ENCODE measurements at regions not wholly inside any gene's neighbourhood (a gene's known extent, or its start where the extent isn't known, plus 50 kb on each side); places are given as distances from the start of the nearest gene placed in this dataset.

DNA sequence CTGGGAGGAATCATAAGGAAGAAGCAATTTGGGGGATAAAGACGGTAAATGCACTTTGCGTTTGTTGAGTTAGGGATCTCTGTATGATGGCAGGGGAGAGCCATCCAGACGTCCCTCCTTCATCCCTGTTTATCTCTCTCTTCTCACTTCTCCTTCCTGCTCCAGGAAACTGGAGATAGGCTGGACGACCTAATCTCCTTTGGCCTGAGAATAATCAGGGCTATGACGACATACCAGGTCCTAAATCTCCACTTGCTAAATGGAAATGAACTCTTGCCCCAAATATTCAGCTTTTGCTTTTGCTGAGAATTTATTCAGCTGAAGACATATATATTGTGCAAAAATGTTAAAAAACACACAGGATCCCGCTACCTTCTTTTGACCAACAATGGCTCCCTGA, 182.9 kb upstream of the INHBA start (continued):
- no peak for TF ChIP-seq ELF1 (IDR thresholded peaks at IDR 0.05; ENCODE audit: borderline replicate concordance, low read depth)

DNA sequence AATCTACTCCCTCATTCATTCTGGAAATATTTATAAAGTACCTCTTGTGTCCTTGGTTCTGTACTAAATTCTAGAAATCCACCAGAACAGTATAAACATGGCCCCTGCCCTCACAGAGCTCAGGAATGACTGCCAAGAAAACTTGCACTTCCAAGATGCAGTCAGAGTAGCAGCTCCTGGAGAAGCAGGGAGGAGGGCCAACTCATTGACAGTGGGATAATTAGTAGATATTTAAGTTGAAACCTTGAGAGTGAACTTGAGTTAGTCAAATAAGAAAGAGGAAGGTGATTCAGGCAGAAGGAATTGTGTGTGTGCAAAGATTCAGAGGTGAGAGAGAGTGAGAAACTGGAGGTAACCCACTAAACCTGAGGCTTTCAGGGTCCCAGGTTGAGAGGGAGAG, 182.2 kb upstream of the INHBA start:
- H3K36me3 ChIP-seq (ENCODE audit: control insufficient read depth in 1 of 2, insufficient read depth in 2 of 2, low read length in 2 of 2): no peaks in the 10 kb centered on the region
- H3K4me1 ChIP-seq (ENCODE audit: control insufficient read depth in 1 of 2, insufficient read depth in 2 of 2, low read length in 2 of 2): no peaks in the 10 kb centered on the region
- DNase-seq (ENCODE audit: low read depth, low spot score): no peak
- TF ChIP-seq POLR2AphosphoS5 (IDR thresholded peaks at IDR 0.05; ENCODE audit: low read depth, low read length) (no peak), ELF1 (IDR thresholded peaks at IDR 0.05; ENCODE audit: borderline replicate concordance, low read depth) (no peak), SIN3A (IDR thresholded peaks at IDR 0.05; ENCODE audit: low read depth) (no peak), FOSL1 (IDR thresholded peaks at IDR 0.05; ENCODE audit: low read depth) (no peak), SP1 (IDR thresholded peaks at IDR 0.05; ENCODE audit: low read depth) (no peak), CEBPB (IDR thresholded peaks at IDR 0.05; ENCODE audit: low read depth) (no peak)
- H2AFZ ChIP-seq (ENCODE audit: low read depth, low read length, poor library complexity, severe bottlenecking): no peak overlapping the region
- no peak overlapping the region for H3K9ac ChIP-seq (ENCODE audit: low read length)
- H3K4me2 ChIP-seq (ENCODE audit: low read length): no peak overlapping the region
- no peaks in the 10 kb centered on the region for H4K20me1 ChIP-seq (ENCODE audit: insufficient read depth)
- no peaks in the 10 kb centered on the region for H3K9me3 ChIP-seq (ENCODE audit: control insufficient read depth in 1 of 2, insufficient read depth in 1 of 2, low read depth in 1 of 2, low read length in 2 of 2)
- ChIA-PET CTCF (no interaction called here), RAD21 (ENCODE audit: low non-redundant PET in 1 of 2, low total read pairs in 2 of 2, uncharacterized antibody in 2 of 2, unreplicated experiment in 2 of 2) (no interaction called here), POLR2A (no interaction called here)
- intact Hi-C loops (cut with micrococcal nuclease): no loop called here
- H3K79me2 ChIP-seq (ENCODE audit: insufficient read depth, low read length): no peaks in the 10 kb centered on the region
- no peak overlapping the region for H3K4me3 ChIP-seq (replicated peaks in 1 of 2; ENCODE audit: low read depth in 1 of 2, low read length in 2 of 2)
- H3K27ac ChIP-seq (ENCODE audit: low read depth, low read length): no peak overlapping the region
- BruUV-seq (replicated peaks): no TSS peak
- H3K27me3 ChIP-seq (ENCODE audit: insufficient read depth, low read length): no peaks in the 10 kb centered on the region
- H3K9me2 ChIP-seq (ENCODE audit: insufficient read depth): no peaks in the 10 kb centered on the region
- no peak for ATAC-seq

DNA sequence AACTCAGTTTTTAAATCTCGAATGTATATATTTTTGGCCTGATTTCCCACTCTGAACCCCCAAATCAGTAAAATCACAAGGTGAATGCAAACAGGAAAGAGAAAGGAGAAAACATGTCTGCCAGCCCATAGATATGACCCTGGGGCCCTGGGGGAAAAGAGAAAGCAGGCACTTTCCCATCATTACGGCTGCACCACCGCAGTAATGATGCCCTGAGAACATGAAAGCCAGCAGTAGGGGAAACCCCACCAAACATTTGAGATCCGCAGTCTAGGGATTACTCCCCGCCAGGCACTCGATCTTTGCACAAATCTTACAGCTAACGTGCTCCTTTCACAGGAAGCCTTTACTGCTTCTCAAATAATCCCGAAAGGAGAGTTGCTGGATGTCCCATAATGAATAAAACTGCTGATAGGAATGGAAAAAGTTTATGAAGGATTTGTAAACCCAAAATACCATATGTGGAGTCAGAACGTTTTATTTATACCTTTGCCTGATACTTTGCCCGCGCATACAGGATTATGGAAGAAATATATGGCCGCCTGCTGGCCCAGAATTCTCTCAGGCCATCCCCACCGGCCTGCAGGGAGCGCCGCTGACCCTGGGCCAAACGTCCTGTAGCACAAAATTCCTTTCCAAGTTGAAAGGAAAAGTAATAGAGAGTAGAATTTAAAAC, 180.0 kb upstream of the INHBA start:
- ChIA-PET CTCF (no interaction called here), RAD21 (ENCODE audit: low non-redundant PET in 1 of 2, low total read pairs in 2 of 2, uncharacterized antibody in 2 of 2, unreplicated experiment in 2 of 2) (no interaction called here), POLR2A (no interaction called here)

More for the DNA sequence above, 180.0 kb upstream of the INHBA start:
- no peaks in the 10 kb centered on the region for H3K9me2 ChIP-seq (ENCODE audit: insufficient read depth)
- no peaks in the 10 kb centered on the region for H3K27me3 ChIP-seq (ENCODE audit: insufficient read depth, low read length)
- intact Hi-C loops (cut with micrococcal nuclease): no loop called here
- BruUV-seq (replicated peaks): no TSS peak
- no peak overlapping the region for H3K4me2 ChIP-seq (ENCODE audit: low read length)
- ATAC-seq (no peak), DNase-seq (ENCODE audit: low read depth, low spot score) (no peak)
- no peaks in the 10 kb centered on the region for H3K79me2 ChIP-seq (ENCODE audit: insufficient read depth, low read length)
- no peak for TF ChIP-seq TCF7L2 (IDR thresholded peaks at IDR 0.05; ENCODE audit: borderline replicate concordance, extremely low read depth, insufficient read depth, insufficient read length)
- TF ChIP-seq CEBPB (IDR thresholded peaks at IDR 0.05; ENCODE audit: low read depth): no peak
- TF ChIP-seq POLR2A (IDR thresholded peaks at IDR 0.05; ENCODE audit: borderline replicate concordance, extremely low read depth, insufficient read depth, insufficient read length): no peak
- TF ChIP-seq, protein P1, sequence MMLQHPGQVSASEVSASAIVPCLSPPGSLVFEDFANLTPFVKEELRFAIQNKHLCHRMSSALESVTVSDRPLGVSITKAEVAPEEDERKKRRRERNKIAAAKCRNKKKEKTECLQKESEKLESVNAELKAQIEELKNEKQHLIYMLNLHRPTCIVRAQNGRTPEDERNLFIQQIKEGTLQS (IDR thresholded peaks at IDR 0.05): no peak
- TF ChIP-seq CBX3 (IDR thresholded peaks at IDR 0.05; ENCODE audit: low read depth): no peak
- TF ChIP-seq EGR1 (IDR thresholded peaks at IDR 0.05; ENCODE audit: low read depth): no peak
- no peak for TF ChIP-seq RAD21 (IDR thresholded peaks at IDR 0.05; ENCODE audit: low read depth)
- TF ChIP-seq SIN3A (IDR thresholded peaks at IDR 0.05; ENCODE audit: low read depth): no peak
- TF ChIP-seq YY1 (IDR thresholded peaks at IDR 0.05; ENCODE audit: extremely low read depth, insufficient replicate concordance, low read depth, low read length): no peak
- no peak for TF ChIP-seq ELF1 (IDR thresholded peaks at IDR 0.05; ENCODE audit: borderline replicate concordance, low read depth)
- TF ChIP-seq JUND (IDR thresholded peaks at IDR 0.05): no peak
- no peak overlapping the region for H2AFZ ChIP-seq (ENCODE audit: low read depth, low read length, poor library complexity, severe bottlenecking)
- no peaks in the 10 kb centered on the region for H3K9me3 ChIP-seq (ENCODE audit: control insufficient read depth in 1 of 2, insufficient read depth in 1 of 2, low read depth in 1 of 2, low read length in 2 of 2)
- no peak overlapping the region for H3K9ac ChIP-seq (ENCODE audit: low read length)
- H3K4me1 ChIP-seq (ENCODE audit: control insufficient read depth in 1 of 2, insufficient read depth in 2 of 2, low read length in 2 of 2): no peaks in the 10 kb centered on the region
- H3K36me3 ChIP-seq (ENCODE audit: control insufficient read depth in 1 of 2, insufficient read depth in 2 of 2, low read length in 2 of 2): no peaks in the 10 kb centered on the region
- no peak overlapping the region for H3K27ac ChIP-seq (ENCODE audit: low read depth, low read length)
- H3K4me3 ChIP-seq (replicated peaks in 1 of 2; ENCODE audit: low read depth in 1 of 2, low read length in 2 of 2): no peak overlapping the region
- H4K20me1 ChIP-seq (ENCODE audit: insufficient read depth): no peaks in the 10 kb centered on the region
